SK-N-SH treated with all-trans-retinoic acid at 6 μM for 48 hours (cell line): ENCODE measurements at regions not wholly inside any gene's neighbourhood (a gene's known extent, or its start where the extent isn't known, plus 50 kb on each side); places are given as distances from the start of the nearest gene placed in this dataset.

Experiments used
- ARNTL ChIP-seq: fragments of 450-650 bp; formaldehyde crosslinking; IDR thresholded peaks from 2 replicates; pipeline ENCODE4 v1.5.0; 2020; ENCODE audit warnings: low read depth, mild to moderate bottlenecking, moderate library complexity, borderline replicate concordance
- ISL1 ChIP-seq: fragments of 250-450 bp; sonication (Bioruptor Pico); IDR thresholded peaks from 2 replicates; pipeline ENCODE4 v2.1.2; 2022; ENCODE audit warnings: mild to moderate bottlenecking, moderate library complexity
- PPARA ChIP-seq: fragments of 250-450 bp; sonication (Bioruptor Pico); IDR thresholded peaks from 2 replicates; pipeline ENCODE4 v1.5.0; 2020; ENCODE audit warnings: mild to moderate bottlenecking, borderline replicate concordance
- RARB ChIP-seq: fragments of 250-450 bp; sonication (Bioruptor Pico); IDR thresholded peaks from 2 replicates; pipeline ENCODE4 v1.8.0; 2021; ENCODE audit warnings: mild to moderate bottlenecking, moderate library complexity
- TCF4 ChIP-seq: fragments of 250-450 bp; sonication (Bioruptor Pico); IDR thresholded peaks from 2 replicates; pipeline ENCODE4 v1.8.0; 2021; ENCODE audit warnings: mild to moderate bottlenecking, moderate library complexity, borderline replicate concordance
- ZNF565 ChIP-seq: fragments of 450-650 bp; formaldehyde crosslinking; conservative IDR thresholded peaks from 2 replicates; pipeline ENCODE4 v1.5.0; 2020; ENCODE audit warnings: low read depth, mild to moderate bottlenecking, moderate library complexity
- TF ChIP-seq, protein P1 (sequence below): fragments of 250-450 bp; sonication (Bioruptor Pico); IDR thresholded peaks from 2 replicates; pipeline ENCODE4 v1.5.1; 2020; ENCODE audit warnings: low read depth, mild to moderate bottlenecking, moderate library complexity
- TF ChIP-seq, protein P2 (sequence below): fragments of 250-450 bp; sonication (Bioruptor Pico); IDR thresholded peaks from 2 replicates; pipeline ENCODE4 v1.8.0; 2020; ENCODE audit warnings: mild to moderate bottlenecking, moderate library complexity, borderline replicate concordance

GRCh38 chr20:22472447-22473100 is 111.8 kb downstream of the FOXA2 start:
- TF ChIP-seq, protein P1, sequence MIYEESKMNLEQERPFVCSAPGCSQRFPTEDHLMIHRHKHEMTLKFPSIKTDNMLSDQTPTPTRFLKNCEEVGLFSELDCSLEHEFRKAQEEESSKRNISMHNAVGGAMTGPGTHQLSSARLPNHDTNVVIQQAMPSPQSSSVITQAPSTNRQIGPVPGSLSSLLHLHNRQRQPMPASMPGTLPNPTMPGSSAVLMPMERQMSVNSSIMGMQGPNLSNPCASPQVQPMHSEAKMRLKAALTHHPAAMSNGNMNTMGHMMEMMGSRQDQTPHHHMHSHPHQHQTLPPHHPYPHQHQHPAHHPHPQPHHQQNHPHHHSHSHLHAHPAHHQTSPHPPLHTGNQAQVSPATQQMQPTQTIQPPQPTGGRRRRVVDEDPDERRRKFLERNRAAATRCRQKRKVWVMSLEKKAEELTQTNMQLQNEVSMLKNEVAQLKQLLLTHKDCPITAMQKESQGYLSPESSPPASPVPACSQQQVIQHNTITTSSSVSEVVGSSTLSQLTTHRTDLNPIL (CRISPR knock-in tag), result no peak
- no peak for TF ChIP-seq TCF4 (CRISPR knock-in tag)
- no peak for TF ChIP-seq ARNTL (CRISPR knock-in tag)
- TF ChIP-seq, protein P2, sequence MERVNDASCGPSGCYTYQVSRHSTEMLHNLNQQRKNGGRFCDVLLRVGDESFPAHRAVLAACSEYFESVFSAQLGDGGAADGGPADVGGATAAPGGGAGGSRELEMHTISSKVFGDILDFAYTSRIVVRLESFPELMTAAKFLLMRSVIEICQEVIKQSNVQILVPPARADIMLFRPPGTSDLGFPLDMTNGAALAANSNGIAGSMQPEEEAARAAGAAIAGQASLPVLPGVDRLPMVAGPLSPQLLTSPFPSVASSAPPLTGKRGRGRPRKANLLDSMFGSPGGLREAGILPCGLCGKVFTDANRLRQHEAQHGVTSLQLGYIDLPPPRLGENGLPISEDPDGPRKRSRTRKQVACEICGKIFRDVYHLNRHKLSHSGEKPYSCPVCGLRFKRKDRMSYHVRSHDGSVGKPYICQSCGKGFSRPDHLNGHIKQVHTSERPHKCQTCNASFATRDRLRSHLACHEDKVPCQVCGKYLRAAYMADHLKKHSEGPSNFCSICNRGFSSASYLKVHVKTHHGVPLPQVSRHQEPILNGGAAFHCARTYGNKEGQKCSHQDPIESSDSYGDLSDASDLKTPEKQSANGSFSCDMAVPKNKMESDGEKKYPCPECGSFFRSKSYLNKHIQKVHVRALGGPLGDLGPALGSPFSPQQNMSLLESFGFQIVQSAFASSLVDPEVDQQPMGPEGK (CRISPR knock-in tag), result no peak
- no peak for TF ChIP-seq ISL1 (CRISPR knock-in tag)
- TF ChIP-seq ZNF565 (CRISPR knock-in tag), result no peak
- no peak for TF ChIP-seq PPARA
- no peak for TF ChIP-seq RARB (CRISPR knock-in tag)
